ENCODE measurements at regions not wholly inside any gene's neighbourhood (a gene's known extent, or its start where the extent isn't known, plus 50 kb on each side); places are given as distances from the start of the nearest gene placed in this dataset.

GRCh38 chr5:35482167-35482755, 135.4 kb upstream of the SPEF2 start:
- TF ChIP-seq ZNF274 (IDR thresholded peaks at IDR 0.05; ENCODE audit: low read depth, low read length) (no peak), CTCF (IDR thresholded peaks at IDR 0.05 in 2 of 3, conservative IDR thresholded peaks at IDR 0.05 in 1 of 3; ENCODE audit: borderline replicate concordance in 1 of 3, insufficient read depth in 1 of 3, low read depth in 2 of 3, low read length in 2 of 3) (no peak)
- TF ChIP-seq, protein P1, sequence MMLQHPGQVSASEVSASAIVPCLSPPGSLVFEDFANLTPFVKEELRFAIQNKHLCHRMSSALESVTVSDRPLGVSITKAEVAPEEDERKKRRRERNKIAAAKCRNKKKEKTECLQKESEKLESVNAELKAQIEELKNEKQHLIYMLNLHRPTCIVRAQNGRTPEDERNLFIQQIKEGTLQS (IDR thresholded peaks at IDR 0.05), result no peak

Measured in HCT116 (cell line).